NCI-H748 (cell line): ENCODE measurements at regions not wholly inside any gene's neighbourhood (a gene's known extent, or its start where the extent isn't known, plus 50 kb on each side); places are given as distances from the start of the nearest gene placed in this dataset.

Source experiments
- DNase-seq: peaks from one replicate; lab custom pipeline; 2025; ENCODE audit not compliant: unreplicated experiment; lab: John Stamatoyannopoulos, UW

GRCh38 chr3:74693696-74694393 is 79.4 kb upstream of the CNTN3 start:
- DNase-seq = no peak

GRCh38 chr3:74693251-74693650 is 78.8 kb upstream of the CNTN3 start:
- DNase-seq = no peak

- DNase-seq = no peak
Measured at GRCh38 chr3:74691946-74692345, 77.5 kb upstream of the CNTN3 start.

- no peak for DNase-seq
Measured at GRCh38 chr3:74673326-74673725, 58.9 kb upstream of the CNTN3 start.

GRCh38 chr3:74664606-74665005 is 50.1 kb upstream of the CNTN3 start:
- no peak for DNase-seq
